GM12878 (cell line): ENCODE measurements at regions not wholly inside any gene's neighbourhood (a gene's known extent, or its start where the extent isn't known, plus 50 kb on each side); places are given as distances from the start of the nearest gene placed in this dataset.

ENCODE experiments used
- ATAC-seq: fragments of 200-7000 bp; cut with Tn5 transposase; 3 replicates; pipeline ENCODE4 v1.9.1; 2020; ENCODE audit warnings: mild to moderate bottlenecking, moderate library complexity
- BruUV-seq: library from RNA; stranded (reverse); fragments of 400-500 nt; replicated peaks from 2 replicates; lab custom pipeline; 2021; lab: Mats Ljungman, UMichigan
- CTCF ChIA-PET: fragments of 300-600 bp; sonication (Branson Sonifier 250); formaldehyde crosslinking; extraction: SDS; loops from one replicate; lab custom pipeline; 2021; ENCODE audit warnings: inconsistent platforms; lab: Yijun Ruan, JAX
- POLR2A ChIA-PET: fragments of 350-600 bp; formaldehyde crosslinking; extraction: SDS; loops from one replicate; lab custom pipeline; 2021; ENCODE audit warnings: inconsistent platforms; lab: Charles Lee
- RAD21 ChIA-PET: fragments of 300-600 bp; sonication (Branson Sonifier 250); formaldehyde crosslinking; loops from one replicate; lab custom pipeline; 2023; ENCODE audit warnings: antibody characterized with exemption; ENCODE audit not compliant: unreplicated experiment; lab: Charles Lee
- SMC1A ChIA-PET: fragments of 300-600 bp; sonication (Branson Sonifier 250); formaldehyde crosslinking; loops from one replicate; lab custom pipeline; 2023; ENCODE audit not compliant: unreplicated experiment, uncharacterized antibody; lab: Charles Lee
- DNase-seq: peaks from one replicate; pipeline ENCODE4 v3.0.0-alpha.2; 2011; ENCODE audit warnings: low read depth, low spot score
- FAIRE-seq: peaks from 3 replicates; lab custom pipeline; 2011; peaks lifted over from hg19 to GRCh38; lab: Jason Lieb, UNC
- H2AFZ ChIP-seq: 2 replicates; pipeline ENCODE4 v1.6.0; 2011; ENCODE audit warnings: low read depth, low read length, control low read depth; ENCODE audit not compliant: control insufficient read depth
- H3K27ac ChIP-seq: 2 replicates; pipeline ENCODE4 v1.5.1; 2011; ENCODE audit warnings: control low read depth; ENCODE audit not compliant: control insufficient read depth, insufficient read depth
- H3K27me3 ChIP-seq, 2 experiments: replicated peaks in 1 of 2; 2 replicates each; pipeline versions ENCODE4 v1.6.0 to v1.6.1; 2011; ENCODE audit warnings: low read length in 1 of 2; ENCODE audit not compliant: control insufficient read depth in 2 of 2, insufficient read depth in 2 of 2
- H3K36me3 ChIP-seq, 2 experiments: 2 replicates each; pipeline ENCODE4 v1.5.1; 2011; ENCODE audit warnings: low read length in 1 of 2; ENCODE audit not compliant: control insufficient read depth in 2 of 2, insufficient read depth in 2 of 2
- H3K4me1 ChIP-seq: 2 replicates; pipeline ENCODE4 v1.6.1; 2011; ENCODE audit warnings: mild to moderate bottlenecking, low read length, moderate library complexity, mixed read lengths; ENCODE audit not compliant: control insufficient read depth, insufficient read depth
- H3K4me2 ChIP-seq: 2 replicates; pipeline ENCODE4 v1.6.0; 2011; ENCODE audit warnings: control low read depth; ENCODE audit not compliant: control insufficient read depth, insufficient read depth
- H3K4me3 ChIP-seq: fragments of 200-600 bp; sonication (generic); 2 replicates; pipeline ENCODE4 v1.5.1; 2016
- H3K79me2 ChIP-seq: 2 replicates; pipeline ENCODE4 v1.6.0; 2011; ENCODE audit warnings: low read length; ENCODE audit not compliant: control insufficient read depth, insufficient read depth
- H3K9ac ChIP-seq: 2 replicates; pipeline ENCODE4 v1.8.0; 2011; ENCODE audit warnings: low read length, control low read depth, mixed read lengths; ENCODE audit not compliant: control insufficient read depth, insufficient read depth
- H3K9me3 ChIP-seq: replicated peaks from 3 replicates; pipeline ENCODE4 v1.5.1; 2011; ENCODE audit warnings: mild to moderate bottlenecking, low read length; ENCODE audit not compliant: control insufficient read depth, insufficient read depth
- H4K20me1 ChIP-seq: 2 replicates; pipeline ENCODE4 v1.6.0; 2011; ENCODE audit not compliant: control insufficient read depth, insufficient read depth
- BHLHE40 ChIP-seq, 2 experiments: fragments of 450-650 bp in 1 of 2; IDR thresholded peaks; 2 replicates each; pipeline ENCODE4 v1.6.1; 2011 to 2017; ENCODE audit warnings: low read depth in 2 of 2, borderline replicate concordance in 1 of 2, improper control_type of control experiment in 1 of 2, low read length in 1 of 2, mild to moderate bottlenecking in 1 of 2
- CHD4 ChIP-seq: fragments of 200-600 bp; sonication (generic); IDR thresholded peaks from 2 replicates; pipeline ENCODE4 v1.6.1; 2016; ENCODE audit warnings: mild to moderate bottlenecking
- EED ChIP-seq: sonication (generic); IDR thresholded peaks from 2 replicates; pipeline ENCODE4 v1.6.1; 2016; ENCODE audit warnings: antibody characterized with exemption, low read depth
- JUNB ChIP-seq: IDR thresholded peaks from 2 replicates; pipeline ENCODE4 v1.6.1; 2016; ENCODE audit warnings: antibody characterized with exemption, mild to moderate bottlenecking
- NBN ChIP-seq: fragments of 450-650 bp; IDR thresholded peaks from 2 replicates; pipeline ENCODE4 v1.6.1; 2016
- NR2F1 ChIP-seq: fragments of 450-650 bp; conservative IDR thresholded peaks from 2 replicates; pipeline ENCODE4 v1.6.1; 2017; ENCODE audit warnings: mild to moderate bottlenecking
- POLR2AphosphoS5 ChIP-seq: IDR thresholded peaks from 2 replicates; pipeline ENCODE4 v1.6.1; 2011; ENCODE audit warnings: mild to moderate bottlenecking, low read length, inconsistent platforms
- RAD51 ChIP-seq: fragments of 450-650 bp; IDR thresholded peaks from 2 replicates; pipeline ENCODE4 v1.6.1; 2016; ENCODE audit warnings: moderate library complexity, mild to moderate bottlenecking, inconsistent platforms
- SUZ12 ChIP-seq: fragments of 200-600 bp; sonication (generic); IDR thresholded peaks from one replicate; pipeline ENCODE4 v1.6.1; 2018; ENCODE audit warnings: antibody characterized with exemption, mild to moderate bottlenecking; ENCODE audit not compliant: unreplicated experiment
- TBL1XR1 ChIP-seq: IDR thresholded peaks from 2 replicates; pipeline ENCODE4 v1.6.1; 2012; ENCODE audit warnings: low read depth, low read length, improper control_type of control experiment
- TCF12 ChIP-seq: IDR thresholded peaks from 2 replicates; pipeline ENCODE4 v1.6.1; 2011; ENCODE audit warnings: low read depth, mild to moderate bottlenecking, low read length
- WGBS: methylation state at CpG from one replicate; pipeline ENCODE4 v1.1.6; 2016; ENCODE audit warnings: low lambda C conversion rate; ENCODE audit not compliant: insufficient replicate concordance, insufficient coverage; ENCODE audit errors: missing lambda C conversion rate; 5-methylcytosine and 5-hydroxymethylcytosine counted together
- in situ Hi-C: fragments of 300-500 bp; cut with MboI; formaldehyde crosslinking; loops from 9 replicates; pipeline ENCODE4 v1.14.3; 2018; ENCODE audit warnings: mixed read lengths
- intact Hi-C: fragments of 100-400 bp; cut with micrococcal nuclease; formaldehyde crosslinking; loops from one replicate; pipeline ENCODE4 v1.14.2; 2022; ENCODE audit not compliant: unreplicated experiment
- TF ChIP-seq, protein P1 (sequence below): IDR thresholded peaks from 2 replicates; pipeline ENCODE4 v1.6.1; 2011; ENCODE audit warnings: borderline replicate concordance, low read depth, mild to moderate bottlenecking, moderate library complexity, mixed read lengths, low read length; ENCODE audit not compliant: insufficient read depth; ENCODE audit errors: extremely low read length
- TF ChIP-seq, protein P2 (sequence below): IDR thresholded peaks from 2 replicates; pipeline ENCODE4 v1.6.1; 2012; ENCODE audit warnings: low read depth, low read length, improper control_type of control experiment
- TF ChIP-seq, protein P3 (sequence below): fragments of 450-650 bp; formaldehyde crosslinking; IDR thresholded peaks from 2 replicates; pipeline ENCODE4 v1.5.0; 2022; ENCODE audit warnings: mild to moderate bottlenecking, missing genetic modification characterization
- TF ChIP-seq, protein P4 (sequence below): IDR thresholded peaks from 2 replicates; pipeline ENCODE4 v1.6.1; 2012; ENCODE audit warnings: improper control_type of control experiment, low read depth, low read length; ENCODE audit not compliant: insufficient replicate concordance

DNA sequence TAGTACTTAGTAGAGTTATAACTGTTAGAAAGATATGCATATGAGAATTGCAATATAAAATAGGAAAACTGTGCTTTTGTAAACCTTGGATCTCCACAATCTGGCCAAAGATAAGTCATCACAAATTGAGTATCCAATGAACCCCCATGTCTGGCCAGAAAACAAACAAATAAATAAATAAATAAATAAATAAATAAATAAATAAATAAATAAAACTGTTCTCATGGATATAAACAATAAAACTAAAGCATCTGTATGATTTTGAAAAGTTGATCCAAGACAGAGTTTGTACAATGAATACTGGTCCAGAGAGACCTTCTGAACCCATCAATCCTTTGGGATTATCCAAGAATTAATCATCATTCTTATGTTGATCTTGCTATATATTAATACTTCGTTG is 367.6 kb upstream of the CDH9 start:
- DNase-seq (no peak), ATAC-seq (no peak), FAIRE-seq (no peak)
- TF ChIP-seq, protein P1, sequence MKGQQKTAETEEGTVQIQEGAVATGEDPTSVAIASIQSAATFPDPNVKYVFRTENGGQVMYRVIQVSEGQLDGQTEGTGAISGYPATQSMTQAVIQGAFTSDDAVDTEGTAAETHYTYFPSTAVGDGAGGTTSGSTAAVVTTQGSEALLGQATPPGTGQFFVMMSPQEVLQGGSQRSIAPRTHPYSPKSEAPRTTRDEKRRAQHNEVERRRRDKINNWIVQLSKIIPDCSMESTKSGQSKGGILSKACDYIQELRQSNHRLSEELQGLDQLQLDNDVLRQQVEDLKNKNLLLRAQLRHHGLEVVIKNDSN: no peak
- TF ChIP-seq SUZ12 (no peak), EED (no peak), TCF12 (no peak), NR2F1 (no peak), CHD4 (no peak), JUNB (no peak), BHLHE40 (IDR thresholded peaks at IDR 0.05; ENCODE audit: borderline replicate concordance in 1 of 2, low read depth in 2 of 2, low read length in 1 of 2) (no peak), RAD51 (no peak), POLR2AphosphoS5 (no peak), NBN (no peak), TBL1XR1 (no peak)
- TF ChIP-seq, protein P2, sequence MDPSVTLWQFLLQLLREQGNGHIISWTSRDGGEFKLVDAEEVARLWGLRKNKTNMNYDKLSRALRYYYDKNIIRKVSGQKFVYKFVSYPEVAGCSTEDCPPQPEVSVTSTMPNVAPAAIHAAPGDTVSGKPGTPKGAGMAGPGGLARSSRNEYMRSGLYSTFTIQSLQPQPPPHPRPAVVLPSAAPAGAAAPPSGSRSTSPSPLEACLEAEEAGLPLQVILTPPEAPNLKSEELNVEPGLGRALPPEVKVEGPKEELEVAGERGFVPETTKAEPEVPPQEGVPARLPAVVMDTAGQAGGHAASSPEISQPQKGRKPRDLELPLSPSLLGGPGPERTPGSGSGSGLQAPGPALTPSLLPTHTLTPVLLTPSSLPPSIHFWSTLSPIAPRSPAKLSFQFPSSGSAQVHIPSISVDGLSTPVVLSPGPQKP: no peak
- TF ChIP-seq, protein P3, sequence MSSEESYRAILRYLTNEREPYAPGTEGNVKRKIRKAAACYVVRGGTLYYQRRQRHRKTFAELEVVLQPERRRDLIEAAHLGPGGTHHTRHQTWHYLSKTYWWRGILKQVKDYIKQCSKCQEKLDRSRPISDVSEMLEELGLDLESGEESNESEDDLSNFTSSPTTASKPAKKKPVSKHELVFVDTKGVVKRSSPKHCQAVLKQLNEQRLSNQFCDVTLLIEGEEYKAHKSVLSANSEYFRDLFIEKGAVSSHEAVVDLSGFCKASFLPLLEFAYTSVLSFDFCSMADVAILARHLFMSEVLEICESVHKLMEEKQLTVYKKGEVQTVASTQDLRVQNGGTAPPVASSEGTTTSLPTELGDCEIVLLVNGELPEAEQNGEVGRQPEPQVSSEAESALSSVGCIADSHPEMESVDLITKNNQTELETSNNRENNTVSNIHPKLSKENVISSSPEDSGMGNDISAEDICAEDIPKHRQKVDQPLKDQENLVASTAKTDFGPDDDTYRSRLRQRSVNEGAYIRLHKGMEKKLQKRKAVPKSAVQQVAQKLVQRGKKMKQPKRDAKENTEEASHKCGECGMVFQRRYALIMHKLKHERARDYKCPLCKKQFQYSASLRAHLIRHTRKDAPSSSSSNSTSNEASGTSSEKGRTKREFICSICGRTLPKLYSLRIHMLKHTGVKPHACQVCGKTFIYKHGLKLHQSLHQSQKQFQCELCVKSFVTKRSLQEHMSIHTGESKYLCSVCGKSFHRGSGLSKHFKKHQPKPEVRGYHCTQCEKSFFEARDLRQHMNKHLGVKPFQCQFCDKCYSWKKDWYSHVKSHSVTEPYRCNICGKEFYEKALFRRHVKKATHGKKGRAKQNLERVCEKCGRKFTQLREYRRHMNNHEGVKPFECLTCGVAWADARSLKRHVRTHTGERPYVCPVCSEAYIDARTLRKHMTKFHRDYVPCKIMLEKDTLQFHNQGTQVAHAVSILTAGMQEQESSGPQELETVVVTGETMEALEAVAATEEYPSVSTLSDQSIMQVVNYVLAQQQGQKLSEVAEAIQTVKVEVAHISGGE (CRISPR knock-in tag): no peak
- TF ChIP-seq, protein P4, sequence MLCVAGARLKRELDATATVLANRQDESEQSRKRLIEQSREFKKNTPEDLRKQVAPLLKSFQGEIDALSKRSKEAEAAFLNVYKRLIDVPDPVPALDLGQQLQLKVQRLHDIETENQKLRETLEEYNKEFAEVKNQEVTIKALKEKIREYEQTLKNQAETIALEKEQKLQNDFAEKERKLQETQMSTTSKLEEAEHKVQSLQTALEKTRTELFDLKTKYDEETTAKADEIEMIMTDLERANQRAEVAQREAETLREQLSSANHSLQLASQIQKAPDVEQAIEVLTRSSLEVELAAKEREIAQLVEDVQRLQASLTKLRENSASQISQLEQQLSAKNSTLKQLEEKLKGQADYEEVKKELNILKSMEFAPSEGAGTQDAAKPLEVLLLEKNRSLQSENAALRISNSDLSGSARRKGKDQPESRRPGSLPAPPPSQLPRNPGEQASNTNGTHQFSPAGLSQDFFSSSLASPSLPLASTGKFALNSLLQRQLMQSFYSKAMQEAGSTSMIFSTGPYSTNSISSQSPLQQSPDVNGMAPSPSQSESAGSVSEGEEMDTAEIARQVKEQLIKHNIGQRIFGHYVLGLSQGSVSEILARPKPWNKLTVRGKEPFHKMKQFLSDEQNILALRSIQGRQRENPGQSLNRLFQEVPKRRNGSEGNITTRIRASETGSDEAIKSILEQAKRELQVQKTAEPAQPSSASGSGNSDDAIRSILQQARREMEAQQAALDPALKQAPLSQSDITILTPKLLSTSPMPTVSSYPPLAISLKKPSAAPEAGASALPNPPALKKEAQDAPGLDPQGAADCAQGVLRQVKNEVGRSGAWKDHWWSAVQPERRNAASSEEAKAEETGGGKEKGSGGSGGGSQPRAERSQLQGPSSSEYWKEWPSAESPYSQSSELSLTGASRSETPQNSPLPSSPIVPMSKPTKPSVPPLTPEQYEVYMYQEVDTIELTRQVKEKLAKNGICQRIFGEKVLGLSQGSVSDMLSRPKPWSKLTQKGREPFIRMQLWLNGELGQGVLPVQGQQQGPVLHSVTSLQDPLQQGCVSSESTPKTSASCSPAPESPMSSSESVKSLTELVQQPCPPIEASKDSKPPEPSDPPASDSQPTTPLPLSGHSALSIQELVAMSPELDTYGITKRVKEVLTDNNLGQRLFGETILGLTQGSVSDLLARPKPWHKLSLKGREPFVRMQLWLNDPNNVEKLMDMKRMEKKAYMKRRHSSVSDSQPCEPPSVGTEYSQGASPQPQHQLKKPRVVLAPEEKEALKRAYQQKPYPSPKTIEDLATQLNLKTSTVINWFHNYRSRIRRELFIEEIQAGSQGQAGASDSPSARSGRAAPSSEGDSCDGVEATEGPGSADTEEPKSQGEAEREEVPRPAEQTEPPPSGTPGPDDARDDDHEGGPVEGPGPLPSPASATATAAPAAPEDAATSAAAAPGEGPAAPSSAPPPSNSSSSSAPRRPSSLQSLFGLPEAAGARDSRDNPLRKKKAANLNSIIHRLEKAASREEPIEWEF: no peak
- Histone ChIP-seq H3K9ac (no peak overlapping the region), H2AFZ (no peak overlapping the region), H3K4me3 (no peak overlapping the region), H3K4me2 (no peak overlapping the region), H3K36me3 (no peaks in the 10 kb centered on the region), H4K20me1 (no peaks in the 10 kb centered on the region), H3K79me2 (no peaks in the 10 kb centered on the region), H3K27me3 (no peaks in the 10 kb centered on the region), H3K4me1 (no peaks in the 10 kb centered on the region), H3K9me3 (no peaks in the 10 kb centered on the region), H3K27ac (no peak overlapping the region)
- ChIA-PET POLR2A (no interaction called here), RAD21 (no interaction called here), SMC1A (no interaction called here), CTCF (no interaction called here)
- BruUV-seq: no TSS peak
- in situ Hi-C loops (no loop called here), intact Hi-C loops (no loop called here)
- WGBS: 5% methylated on average over 1 of the region's 1 CpG
